ENCODE measurements at regions not wholly inside any gene's neighbourhood (a gene's known extent, or its start where the extent isn't known, plus 50 kb on each side); places are given as distances from the start of the nearest gene placed in this dataset.

DNA sequence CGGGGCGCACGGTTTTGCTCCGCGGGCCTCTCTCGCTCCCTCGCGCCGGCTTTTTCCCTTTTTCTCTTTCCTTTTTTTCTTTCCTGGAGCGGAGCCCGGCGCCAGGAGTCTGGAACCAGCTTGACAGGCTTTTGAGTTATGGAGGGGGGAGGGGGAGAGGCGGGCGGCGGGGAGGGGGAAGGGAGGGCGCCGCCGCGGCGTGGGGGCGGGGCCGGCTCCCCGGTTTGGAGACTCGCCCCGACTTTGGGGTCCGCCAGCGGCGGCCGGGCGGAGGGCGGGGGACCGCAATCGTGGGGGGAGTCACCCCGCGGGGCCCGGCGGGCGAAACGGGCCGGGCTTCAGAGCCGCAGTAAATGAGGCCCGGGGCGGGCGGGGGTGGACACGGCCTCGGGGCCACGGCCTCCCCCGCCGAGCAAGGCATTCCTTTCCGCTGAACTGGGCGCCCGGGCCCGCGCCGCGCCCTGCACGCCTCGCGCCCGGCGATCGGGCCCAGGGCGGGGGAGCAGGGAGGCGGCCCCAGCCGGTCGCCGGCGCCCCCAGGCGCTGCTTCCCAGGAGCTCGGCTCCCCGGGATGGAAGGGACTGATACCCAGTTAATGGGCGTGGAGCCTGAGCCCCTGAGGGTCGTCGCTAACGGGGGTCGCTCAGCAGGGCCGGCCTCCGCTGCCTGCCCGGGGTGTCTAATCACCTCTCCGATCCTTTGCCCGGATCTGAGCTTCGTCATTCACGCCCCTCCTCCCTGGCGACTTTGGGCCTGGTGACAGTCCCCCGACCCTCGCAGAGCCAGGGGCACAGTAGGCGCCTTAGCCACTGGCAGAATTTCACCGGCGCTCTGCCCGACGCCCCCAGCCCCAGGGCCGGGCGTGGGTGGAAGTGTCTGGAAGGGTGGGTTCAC is 138.1 kb downstream of the C9orf50 start:
- H3K36me3 Mint-ChIP-seq, result no peaks in the 10 kb centered on the region
- H3K27me3 ChIP-seq (ENCODE audit: insufficient read depth, low read length), result no peaks in the 10 kb centered on the region
- CTCF ChIA-PET (ENCODE audit: partially characterized antibody), result interaction anchor here (0.5 to 1.4 kb wide), 3 partner anchors 21 to 41 kb away, joined by 3 to 4 read pairs (median 3); no protein-coding TSS in a partner anchor
- peaks cover 11 to 50% (median 25%) of the 10 kb centered on the region in 4 donors for H3K4me1 Mint-ChIP-seq
- H3K36me3 ChIP-seq (ENCODE audit: insufficient read depth, low read length), result no peaks in the 10 kb centered on the region
- H3K4me3 Mint-ChIP-seq, result peak overlapping the region; percentile 55 to 81 (median 69)
- POLR2A ChIA-PET (ENCODE audit: partially characterized antibody), result interaction anchor here (0.7 to 5.8 kb wide), 14 partner anchors 8 to 342 kb away, joined by 3 to 85 read pairs (median 6); partner anchors contain the start of gene IER5L
- peaks cover 31% of the 10 kb centered on the region for H3K4me1 ChIP-seq (ENCODE audit: insufficient read depth, low read length)
- no peaks in the 10 kb centered on the region for H3K9me3 ChIP-seq (ENCODE audit: control insufficient read depth in 1 of 2, low read length in 2 of 2)
- H3K27ac Mint-ChIP-seq, result peak overlapping the region; percentile 57 to 93 (median 70)
- H3K9me3 Mint-ChIP-seq, result no peaks in the 10 kb centered on the region
- peaks cover 0 to 2% of the 10 kb centered on the region in 2 donors for H3K27me3 Mint-ChIP-seq
- peak in 1 of 5 donors; percentile 38 for DNase-seq
- peak overlapping the region in 1 of 2 donors; percentile 15 for H3K4me3 ChIP-seq (ENCODE audit: low read length in 2 of 2)
- intact Hi-C loops (cut with micrococcal nuclease), result no loop called here
- peak overlapping the region; percentile 62 for H3K27ac ChIP-seq (ENCODE audit: low read depth, low read length)

DNA sequence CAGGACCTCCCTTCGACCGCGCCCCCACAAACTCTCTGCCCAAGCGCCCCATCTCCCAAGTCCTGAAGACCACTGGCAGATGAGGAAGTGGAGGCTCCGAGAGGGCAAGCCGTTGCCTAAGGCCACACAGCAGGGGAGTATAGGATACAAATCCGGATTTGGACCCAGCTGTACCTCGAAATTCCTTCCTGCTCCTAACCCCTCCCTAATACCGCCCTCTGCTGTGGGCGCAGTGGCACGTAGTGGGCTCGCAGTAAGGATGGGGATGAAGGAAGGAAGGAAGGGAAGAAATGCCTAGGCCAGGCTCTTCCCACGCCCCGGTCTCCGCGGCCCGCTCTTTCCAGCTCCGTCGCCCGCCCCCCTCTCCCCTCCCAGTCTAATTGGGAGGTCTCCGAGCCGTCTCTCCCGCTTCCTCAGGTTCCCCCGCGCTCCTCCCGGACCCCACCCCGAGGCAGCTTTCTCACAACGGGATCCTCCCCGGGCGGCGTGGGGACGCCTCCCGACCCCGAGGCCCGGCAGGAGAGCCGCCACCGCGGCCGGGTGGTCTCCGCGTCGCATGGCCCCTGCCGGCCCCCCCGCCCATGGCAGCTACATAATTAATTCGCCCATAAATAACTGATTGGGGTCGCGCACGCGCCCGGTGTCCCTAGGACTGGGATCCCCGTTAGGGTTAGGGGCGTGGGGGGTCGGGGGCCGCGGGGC is 138.9 kb downstream of the C9orf50 start:
- Histone ChIP-seq H3K9me3 (ENCODE audit: control insufficient read depth in 1 of 2, low read length in 2 of 2) (no peaks in the 10 kb centered on the region), H3K4me1 (ENCODE audit: insufficient read depth, low read length) (peaks cover 23% of the 10 kb centered on the region), H3K4me3 (ENCODE audit: low read length in 2 of 2) (no peak overlapping the region), H3K27ac (ENCODE audit: low read depth, low read length) (no peak overlapping the region), H3K27me3 (ENCODE audit: insufficient read depth, low read length) (no peaks in the 10 kb centered on the region), H3K36me3 (ENCODE audit: insufficient read depth, low read length) (no peaks in the 10 kb centered on the region)
- Mint-ChIP-seq H3K36me3 (no peaks in the 10 kb centered on the region), H3K4me1 (peaks cover 5 to 42% (median 19%) of the 10 kb centered on the region in 4 donors), H3K9me3 (no peaks in the 10 kb centered on the region), H3K27ac (peak overlapping the region in 4 of 7 donors; percentile 12 to 66 (median 49)), H3K27me3 (peaks cover 0 to 2% of the 10 kb centered on the region in 2 donors), H3K4me3 (peak overlapping the region in 7 of 8 donors; percentile 46 to 72 (median 68))
- DNase-seq, result no peak
- POLR2A ChIA-PET (ENCODE audit: partially characterized antibody), result interaction anchor here (1.6 to 5.8 kb wide), 7 partner anchors 9 to 304 kb away, joined by 6 to 85 read pairs (median 14); partner anchors contain the start of gene IER5L
- intact Hi-C loops (cut with micrococcal nuclease), result no loop called here
- CTCF ChIA-PET (ENCODE audit: partially characterized antibody), result interaction anchor here (0.5 to 1.4 kb wide), 2 partner anchors 20 to 22 kb away, joined by 3 to 4 read pairs; no protein-coding TSS in a partner anchor

DNA sequence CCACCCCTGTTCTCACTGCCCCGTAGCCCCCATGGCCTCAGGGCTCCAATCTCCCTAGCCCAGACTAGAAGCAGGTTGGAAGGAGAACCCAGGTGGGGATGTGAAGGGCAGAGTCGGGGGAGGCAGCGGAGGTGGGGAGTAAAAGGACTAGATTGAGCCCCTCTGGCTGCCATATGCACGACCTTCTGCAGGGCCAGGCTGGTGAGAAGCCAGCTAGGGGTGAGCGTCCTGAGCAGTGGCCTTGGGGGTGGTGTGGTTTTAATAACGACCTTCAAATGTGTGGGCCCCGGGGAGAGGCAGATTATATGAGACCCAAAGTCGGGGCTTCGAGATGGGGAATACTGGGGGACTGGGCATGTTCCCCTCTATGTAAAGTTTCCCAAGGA is 139.5 kb downstream of the C9orf50 start:
- H3K36me3 ChIP-seq (ENCODE audit: insufficient read depth, low read length), result no peaks in the 10 kb centered on the region
- ChIA-PET CTCF (ENCODE audit: partially characterized antibody) (interaction anchor here (0.6 kb wide), 1 partner anchor 310 kb away, joined by 3 read pairs; no protein-coding TSS in a partner anchor), POLR2A (ENCODE audit: partially characterized antibody) (interaction anchor here (1.6 to 5.8 kb wide), 5 partner anchors 10 to 68 kb away, joined by 5 to 85 read pairs (median 14); no protein-coding TSS in a partner anchor)
- Mint-ChIP-seq H3K4me1 (peaks cover 5 to 38% (median 19%) of the 10 kb centered on the region in 4 donors), H3K36me3 (no peaks in the 10 kb centered on the region), H3K9me3 (no peaks in the 10 kb centered on the region), H3K27ac (peak overlapping the region in 6 of 7 donors; percentile 13 to 72 (median 46)), H3K27me3 (peaks cover 0 to 2% of the 10 kb centered on the region in 2 donors), H3K4me3 (peak overlapping the region; percentile 46 to 72 (median 65))
- H3K9me3 ChIP-seq (ENCODE audit: control insufficient read depth in 1 of 2, low read length in 2 of 2), result no peaks in the 10 kb centered on the region
- DNase-seq, result no peak
- peaks cover 18% of the 10 kb centered on the region for H3K4me1 ChIP-seq (ENCODE audit: insufficient read depth, low read length)
- H3K27ac ChIP-seq (ENCODE audit: low read depth, low read length), result no peak overlapping the region
- intact Hi-C loops (cut with micrococcal nuclease), result no loop called here
- H3K4me3 ChIP-seq (ENCODE audit: low read length in 2 of 2), result no peak overlapping the region
- no peaks in the 10 kb centered on the region for H3K27me3 ChIP-seq (ENCODE audit: insufficient read depth, low read length)

DNA sequence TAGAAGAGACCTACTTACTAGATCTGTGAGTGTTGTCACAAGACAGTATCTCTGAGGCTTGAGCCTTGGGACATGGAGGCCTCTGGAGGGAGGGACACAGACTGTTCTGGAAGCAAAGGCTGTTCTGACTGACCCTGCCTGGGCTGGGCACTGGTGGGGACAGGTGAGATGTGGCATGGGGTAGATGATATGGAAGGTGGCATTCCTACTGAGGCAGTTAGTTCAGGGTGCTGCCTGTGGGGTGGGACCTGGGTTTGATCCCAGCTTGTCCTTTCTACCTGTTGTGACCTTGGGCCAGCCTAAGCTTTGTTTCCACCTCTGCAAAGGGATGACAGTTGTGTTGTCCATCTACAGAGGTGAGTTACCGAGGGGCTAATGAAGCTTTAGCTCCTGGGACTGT is 140.2 kb downstream of the C9orf50 start:
- H3K27me3 Mint-ChIP-seq, result peaks cover 0 to 2% of the 10 kb centered on the region in 2 donors
- Histone ChIP-seq H3K27ac (ENCODE audit: low read depth, low read length) (no peak overlapping the region), H3K27me3 (ENCODE audit: insufficient read depth, low read length) (no peaks in the 10 kb centered on the region), H3K9me3 (ENCODE audit: control insufficient read depth in 1 of 2, low read length in 2 of 2) (no peaks in the 10 kb centered on the region), H3K4me1 (ENCODE audit: insufficient read depth, low read length) (peaks cover 17% of the 10 kb centered on the region), H3K36me3 (ENCODE audit: insufficient read depth, low read length) (no peaks in the 10 kb centered on the region), H3K4me3 (ENCODE audit: low read length in 2 of 2) (no peak overlapping the region)
- intact Hi-C loops (cut with micrococcal nuclease), result no loop called here
- peak overlapping the region in 5 of 7 donors; percentile 47 to 72 (median 66) for H3K27ac Mint-ChIP-seq
- no peak for DNase-seq
- H3K4me3 Mint-ChIP-seq, result peak overlapping the region in 5 of 8 donors; percentile 40 to 72 (median 68)
- POLR2A ChIA-PET (ENCODE audit: partially characterized antibody), result interaction anchor here (2.1 to 5.8 kb wide), 4 partner anchors 13 to 67 kb away, joined by 5 to 85 read pairs (median 29); no protein-coding TSS in a partner anchor
- H3K4me1 Mint-ChIP-seq, result peaks cover 5 to 33% (median 15%) of the 10 kb centered on the region in 4 donors
- CTCF ChIA-PET (ENCODE audit: partially characterized antibody), result interaction anchor here (0.6 kb wide), 1 partner anchor 309 kb away, joined by 3 read pairs; no protein-coding TSS in a partner anchor
- H3K36me3 Mint-ChIP-seq, result no peaks in the 10 kb centered on the region
- no peaks in the 10 kb centered on the region for H3K9me3 Mint-ChIP-seq

DNA sequence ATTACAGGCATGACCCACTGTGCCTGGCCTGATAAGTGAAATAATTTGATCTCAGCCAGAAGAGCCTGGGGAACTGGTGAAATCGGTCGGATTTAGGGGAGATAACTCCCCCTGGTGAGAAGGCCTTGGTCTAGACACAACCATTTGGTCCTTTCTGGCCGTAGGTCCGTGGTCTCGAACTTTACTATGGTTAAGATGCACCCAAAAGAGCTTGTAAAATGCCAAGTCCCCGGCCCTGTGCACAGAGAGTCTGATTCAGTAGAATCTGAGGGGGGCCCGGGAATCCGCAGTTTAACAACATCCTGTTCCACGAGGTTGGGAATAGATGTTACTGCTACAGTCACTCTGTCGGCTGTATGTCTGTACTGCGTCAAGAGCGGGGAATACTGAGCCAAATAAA is 140.7 kb downstream of the C9orf50 start:
- ChIA-PET POLR2A (ENCODE audit: partially characterized antibody) (interaction anchor here (1.1 to 5.8 kb wide), 4 partner anchors 13 to 67 kb away, joined by 3 to 85 read pairs (median 10); no protein-coding TSS in a partner anchor), CTCF (ENCODE audit: partially characterized antibody) (no interaction called here)
- H3K9me3 ChIP-seq (ENCODE audit: control insufficient read depth in 1 of 2, low read length in 2 of 2), result no peaks in the 10 kb centered on the region
- peaks cover 17% of the 10 kb centered on the region for H3K4me1 ChIP-seq (ENCODE audit: insufficient read depth, low read length)
- H3K4me3 ChIP-seq (ENCODE audit: low read length in 2 of 2), result no peak overlapping the region
- Mint-ChIP-seq H3K36me3 (no peaks in the 10 kb centered on the region), H3K27me3 (peaks cover 0 to 2% of the 10 kb centered on the region in 2 donors), H3K9me3 (no peaks in the 10 kb centered on the region), H3K4me1 (peaks cover 5 to 28% (median 11%) of the 10 kb centered on the region in 4 donors), H3K4me3 (peak overlapping the region in 3 of 8 donors; percentile 7 to 61 (median 17)), H3K27ac (peak overlapping the region in 3 of 7 donors; percentile 60 to 68 (median 66))
- H3K27me3 ChIP-seq (ENCODE audit: insufficient read depth, low read length), result no peaks in the 10 kb centered on the region
- DNase-seq, result no peak
- no peak overlapping the region for H3K27ac ChIP-seq (ENCODE audit: low read depth, low read length)
- intact Hi-C loops (cut with micrococcal nuclease), result no loop called here
- H3K36me3 ChIP-seq (ENCODE audit: insufficient read depth, low read length), result no peaks in the 10 kb centered on the region

DNA sequence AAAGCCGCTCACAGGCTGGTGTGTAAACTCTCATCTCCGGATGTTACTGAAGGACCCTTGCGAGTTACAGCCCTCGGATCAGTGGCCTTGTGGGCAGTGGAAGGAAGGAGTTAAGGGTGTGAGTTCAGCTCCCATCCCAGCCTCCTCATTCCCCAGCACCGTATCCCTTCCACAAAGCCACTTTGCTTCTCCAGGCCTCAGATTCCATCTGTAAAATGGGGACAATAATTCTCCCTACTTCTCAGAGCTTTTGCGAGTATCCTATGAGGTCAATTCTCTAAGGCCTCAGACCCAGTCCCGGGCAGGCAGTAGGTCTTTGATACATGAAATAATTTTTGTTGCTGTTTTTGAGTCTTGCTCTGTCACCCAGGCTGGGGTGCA is 141.3 kb downstream of the C9orf50 start:
- H3K27me3 Mint-ChIP-seq, result peaks cover 0 to 2% of the 10 kb centered on the region in 2 donors
- intact Hi-C loops (cut with micrococcal nuclease), result no loop called here

More for the DNA sequence above, 141.3 kb downstream of the C9orf50 start:
- Mint-ChIP-seq H3K9me3 (peaks cover 0 to 4% (median 0%) of the 10 kb centered on the region in 8 donors), H3K4me1 (peaks cover 5 to 24% (median 9%) of the 10 kb centered on the region in 4 donors), H3K36me3 (no peaks in the 10 kb centered on the region), H3K4me3 (no peak overlapping the region), H3K27ac (no peak overlapping the region)
- Histone ChIP-seq H3K9me3 (ENCODE audit: control insufficient read depth in 1 of 2, low read length in 2 of 2) (no peaks in the 10 kb centered on the region), H3K36me3 (ENCODE audit: insufficient read depth, low read length) (no peaks in the 10 kb centered on the region), H3K27ac (ENCODE audit: low read depth, low read length) (no peak overlapping the region), H3K4me3 (ENCODE audit: low read length in 2 of 2) (no peak overlapping the region), H3K27me3 (ENCODE audit: insufficient read depth, low read length) (no peaks in the 10 kb centered on the region), H3K4me1 (ENCODE audit: insufficient read depth, low read length) (peaks cover 17% of the 10 kb centered on the region)
- DNase-seq, result no peak
- ChIA-PET POLR2A (ENCODE audit: partially characterized antibody) (interaction anchor here (1.1 to 2.1 kb wide), 2 partner anchors 12 to 16 kb away, joined by 3 to 5 read pairs; no protein-coding TSS in a partner anchor), CTCF (ENCODE audit: partially characterized antibody) (no interaction called here)

All from CD4-positive, alpha-beta memory T cell (primary cell).